ENCODE measurements at regions not wholly inside any gene's neighbourhood (a gene's known extent, or its start where the extent isn't known, plus 50 kb on each side); places are given as distances from the start of the nearest gene placed in this dataset.

DNA sequence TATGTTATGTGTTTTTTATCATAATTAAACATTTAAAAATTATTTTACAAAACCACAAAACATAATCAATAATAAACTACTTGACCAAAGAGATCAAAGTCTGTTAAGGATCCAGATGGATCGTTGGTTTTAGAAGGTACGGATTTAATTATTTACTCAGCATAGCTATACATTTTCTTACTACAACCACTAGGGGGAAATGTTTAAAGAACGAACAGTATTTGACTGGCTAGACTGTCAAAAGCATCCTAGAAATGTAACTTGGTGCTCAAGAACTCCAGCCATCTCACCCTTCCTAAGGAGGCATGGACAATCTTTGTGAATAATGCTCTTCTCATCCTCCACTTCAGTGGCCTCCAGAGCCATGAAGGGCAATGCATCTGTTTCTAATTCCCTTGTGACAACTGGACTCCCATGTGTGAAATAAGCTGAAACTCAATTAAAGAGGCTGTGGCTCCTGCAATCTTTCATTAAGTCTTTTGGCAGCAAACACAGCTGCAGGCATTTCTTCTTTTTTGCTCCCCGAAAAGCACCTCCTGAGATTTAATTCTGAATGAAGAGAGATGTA, 94.7 kb upstream of the TUSC7 start:
- no peak for DNase-seq (ENCODE audit: low spot score)
- Histone ChIP-seq H3K4me1 (no peaks in the 10 kb centered on the region), H3K36me3 (no peaks in the 10 kb centered on the region), H3K27me3 (no peaks in the 10 kb centered on the region), H3K27ac (no peak overlapping the region), H3K4me3 (no peak overlapping the region), H3K9me3 (no peaks in the 10 kb centered on the region)
- TF ChIP-seq CTCF (IDR thresholded peaks at IDR 0.05): peak in 1 of 2 donors; percentile 48

DNA sequence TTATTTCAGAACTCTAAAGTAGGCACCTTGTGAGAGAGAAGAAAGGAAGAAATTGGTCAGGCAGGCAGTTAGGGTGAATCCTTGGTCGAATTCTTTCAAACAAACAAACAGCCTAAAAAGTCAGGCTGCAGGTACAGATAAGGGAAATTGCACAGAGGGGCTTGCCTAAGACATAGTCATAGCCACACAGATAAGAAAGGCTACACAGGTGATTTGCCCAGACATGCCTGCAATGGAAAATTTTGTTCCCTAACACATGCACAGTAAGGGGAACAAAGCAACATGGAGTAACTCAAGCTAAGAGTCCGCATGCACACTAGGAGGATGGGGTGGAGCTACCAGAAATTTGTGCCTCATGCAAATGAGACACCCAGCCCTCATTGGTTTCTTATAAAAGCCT, 91.4 kb upstream of the TUSC7 start:
- DNase-seq (ENCODE audit: low spot score): no peak
- no peak for TF ChIP-seq CTCF (IDR thresholded peaks at IDR 0.05)
- H3K9me3 ChIP-seq: no peaks in the 10 kb centered on the region
- no peaks in the 10 kb centered on the region for H3K36me3 ChIP-seq
- H3K4me3 ChIP-seq: no peak overlapping the region
- H3K27ac ChIP-seq: no peak overlapping the region
- no peaks in the 10 kb centered on the region for H3K27me3 ChIP-seq
- H3K4me1 ChIP-seq: no peaks in the 10 kb centered on the region

DNA sequence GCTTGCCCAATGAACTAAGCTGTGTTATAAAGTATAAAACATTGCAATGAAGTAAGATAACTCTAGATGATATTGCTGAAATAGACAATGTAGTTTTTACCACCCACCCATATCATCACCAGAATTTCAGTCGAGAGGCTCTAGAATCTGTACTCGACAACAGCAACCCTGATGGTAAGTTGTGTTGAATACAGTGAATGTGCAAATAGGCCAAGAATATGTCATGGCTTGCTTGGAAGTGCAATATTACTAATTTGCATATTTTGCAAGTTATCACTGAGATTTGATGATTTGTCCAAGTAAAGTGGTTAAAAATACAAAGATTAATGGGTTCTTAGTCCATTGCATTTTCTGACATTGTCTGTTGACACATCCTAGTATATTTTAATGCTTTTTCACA, 90.6 kb upstream of the TUSC7 start:
- Histone ChIP-seq H3K36me3 (no peaks in the 10 kb centered on the region), H3K27ac (no peak overlapping the region), H3K4me1 (no peaks in the 10 kb centered on the region), H3K27me3 (no peaks in the 10 kb centered on the region), H3K4me3 (no peak overlapping the region), H3K9me3 (peaks cover 0 to 6% of the 10 kb centered on the region in 2 donors)
- no peak for DNase-seq (ENCODE audit: low spot score)
- TF ChIP-seq CTCF (IDR thresholded peaks at IDR 0.05): no peak

DNA sequence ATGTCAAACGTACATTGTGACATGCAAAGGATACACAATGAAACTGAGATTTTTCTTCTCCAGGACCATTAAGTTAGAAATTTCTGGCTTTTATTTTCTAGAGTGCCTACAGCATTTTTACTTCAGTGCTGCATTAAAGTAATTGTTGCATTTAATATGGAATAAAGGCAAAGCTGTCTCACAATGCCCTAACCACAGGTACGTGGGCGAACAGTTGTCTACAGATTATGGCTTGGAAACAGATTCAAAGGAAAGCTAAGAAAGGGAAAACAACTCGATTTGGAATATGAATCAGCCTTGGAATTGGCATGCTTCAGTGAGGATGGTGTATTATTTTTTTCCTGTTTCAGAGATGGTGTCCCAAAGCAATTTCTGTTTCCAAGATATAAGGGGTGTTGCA, 79.1 kb upstream of the TUSC7 start:
- no peak overlapping the region for H3K27ac ChIP-seq

GRCh38 chr3:116639641-116640040, 69.9 kb upstream of the TUSC7 start:
- H3K27me3 ChIP-seq: no peaks in the 10 kb centered on the region
- no peaks in the 10 kb centered on the region for H3K9me3 ChIP-seq
- no peak for TF ChIP-seq CTCF (IDR thresholded peaks at IDR 0.05)

More for the DNA sequence above, 79.1 kb upstream of the TUSC7 start:
- H3K4me1 ChIP-seq: no peaks in the 10 kb centered on the region
- H3K27me3 ChIP-seq: no peaks in the 10 kb centered on the region
- peaks cover 0 to 19% of the 10 kb centered on the region in 2 donors for H3K9me3 ChIP-seq
- TF ChIP-seq CTCF (IDR thresholded peaks at IDR 0.05): no peak
- no peak overlapping the region for H3K4me3 ChIP-seq
- no peak for DNase-seq (ENCODE audit: low spot score)
- no peaks in the 10 kb centered on the region for H3K36me3 ChIP-seq

GRCh38 chr3:116640109-116640508, 69.5 kb upstream of the TUSC7 start:
- Histone ChIP-seq H3K4me3 (no peak overlapping the region), H3K9me3 (no peaks in the 10 kb centered on the region), H3K27me3 (no peaks in the 10 kb centered on the region), H3K4me1 (no peaks in the 10 kb centered on the region), H3K36me3 (no peaks in the 10 kb centered on the region), H3K27ac (no peak overlapping the region)
- DNase-seq (ENCODE audit: low spot score): no peak
- TF ChIP-seq CTCF (IDR thresholded peaks at IDR 0.05): no peak

More at GRCh38 chr3:116639641-116640040, 69.9 kb upstream of the TUSC7 start:
- H3K27ac ChIP-seq: no peak overlapping the region
- H3K4me1 ChIP-seq: no peaks in the 10 kb centered on the region
- no peaks in the 10 kb centered on the region for H3K36me3 ChIP-seq
- no peak overlapping the region for H3K4me3 ChIP-seq
- no peak for DNase-seq (ENCODE audit: low spot score)
